ENCODE measurements at regions not wholly inside any gene's neighbourhood (a gene's known extent, or its start where the extent isn't known, plus 50 kb on each side); places are given as distances from the start of the nearest gene placed in this dataset.

DNA sequence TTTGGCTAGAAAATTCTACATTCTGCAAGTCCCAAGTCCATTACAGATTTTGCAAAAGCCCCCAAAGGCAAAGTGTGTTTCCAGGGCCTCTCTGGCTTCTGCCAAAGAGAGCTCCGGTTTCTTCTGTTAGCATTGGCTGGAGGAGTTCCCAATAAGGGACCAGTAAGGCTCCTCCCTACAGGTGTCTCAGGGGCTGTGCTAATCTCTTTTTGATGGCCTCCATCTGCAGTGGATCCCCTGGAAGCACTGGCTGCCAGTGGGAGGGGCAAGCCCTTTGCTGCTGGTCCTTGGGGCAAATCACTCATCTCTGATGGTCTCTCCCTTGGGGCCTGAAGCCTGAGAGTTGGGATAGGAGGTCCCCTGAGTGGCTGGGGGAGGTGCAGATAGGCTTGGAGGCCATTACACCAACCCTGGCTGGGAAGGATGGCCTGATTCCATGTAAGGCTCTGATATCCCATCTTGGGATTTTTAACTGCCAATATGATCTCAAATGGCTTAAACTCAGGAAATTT, 89.1 kb upstream of the USP24 start:
- WGBS = 50% methylated on average over 1 of the region's 1 CpG
- TF ChIP-seq EP300 (IDR thresholded peaks at IDR 0.05) (no peak), POLR2AphosphoS5 (IDR thresholded peaks at IDR 0.05) (no peak), CTCF (IDR thresholded peaks at IDR 0.05) (no peak), POLR2A (IDR thresholded peaks at IDR 0.05; ENCODE audit: low read depth) (no peak)
- no peaks in the 10 kb centered on the region for H3K9me3 ChIP-seq
- no peak overlapping the region for H3K27ac ChIP-seq (replicated peaks in 1 of 4)
- no peaks in the 10 kb centered on the region for H3K27me3 ChIP-seq
- DNase-seq (ENCODE audit: extremely low spot score) = no peak
- H3K4me3 ChIP-seq = no peak overlapping the region
- intact Hi-C loops (cut with DNase I) = no loop called here
- peaks cover 0 to 9% (median 0%) of the 10 kb centered on the region in 4 donors for H3K4me1 ChIP-seq
- H3K36me3 ChIP-seq = no peaks in the 10 kb centered on the region

DNA sequence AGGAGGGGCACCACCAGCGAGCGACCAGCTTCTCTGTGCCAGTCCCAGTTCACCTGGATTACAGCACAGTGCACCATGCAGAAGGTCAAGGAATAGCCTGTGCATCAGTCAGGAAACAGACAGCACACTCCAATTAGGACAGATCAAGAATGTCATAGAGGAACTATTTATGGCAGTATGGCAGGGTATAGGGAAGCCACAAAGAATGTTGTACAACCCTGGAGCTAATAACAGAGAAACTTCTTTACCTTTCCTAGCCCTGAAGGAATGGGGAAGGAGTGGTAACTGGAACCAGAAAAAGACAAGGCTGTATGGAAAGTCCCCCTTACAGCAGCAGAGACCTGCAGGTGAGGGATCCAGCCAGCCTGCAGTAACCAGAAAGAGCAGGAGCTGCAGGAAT, 87.8 kb upstream of the USP24 start:
- H3K9me3 ChIP-seq = no peaks in the 10 kb centered on the region
- no peak for DNase-seq (ENCODE audit: extremely low spot score)
- H3K27ac ChIP-seq (replicated peaks in 1 of 4) = no peak overlapping the region
- no peak for TF ChIP-seq CTCF (IDR thresholded peaks at IDR 0.05)
- TF ChIP-seq POLR2AphosphoS5 (IDR thresholded peaks at IDR 0.05) = no peak
- TF ChIP-seq EP300 (IDR thresholded peaks at IDR 0.05) = no peak
- H3K4me1 ChIP-seq = peaks cover 0 to 9% (median 0%) of the 10 kb centered on the region in 4 donors
- intact Hi-C loops (cut with DNase I) = no loop called here
- 100% methylated on average over 2 of the region's 2 CpGs for WGBS
- no peak overlapping the region for H3K4me3 ChIP-seq
- H3K27me3 ChIP-seq = no peaks in the 10 kb centered on the region
- no peaks in the 10 kb centered on the region for H3K36me3 ChIP-seq

GRCh38 chr1:55301912-55302311, 86.7 kb upstream of the USP24 start:
- peaks cover 0 to 9% (median 0%) of the 10 kb centered on the region in 4 donors for H3K4me1 ChIP-seq
- no peaks in the 10 kb centered on the region for H3K27me3 ChIP-seq
- intact Hi-C loops (cut with DNase I) = no loop called here
- H3K36me3 ChIP-seq = no peaks in the 10 kb centered on the region
- H3K27ac ChIP-seq (replicated peaks in 1 of 4) = peak overlapping the region in 2 of 4 donors; percentile 1 to 5
- peak in 1 of 2 donors; percentile 9 for TF ChIP-seq POLR2AphosphoS5 (IDR thresholded peaks at IDR 0.05)
- TF ChIP-seq CTCF (IDR thresholded peaks at IDR 0.05) = no peak
- no peak for DNase-seq (ENCODE audit: extremely low spot score)
- 84% methylated on average over 2 of the region's 2 CpGs for WGBS
- H3K4me3 ChIP-seq = no peak overlapping the region
- H3K9me3 ChIP-seq = no peaks in the 10 kb centered on the region

DNA sequence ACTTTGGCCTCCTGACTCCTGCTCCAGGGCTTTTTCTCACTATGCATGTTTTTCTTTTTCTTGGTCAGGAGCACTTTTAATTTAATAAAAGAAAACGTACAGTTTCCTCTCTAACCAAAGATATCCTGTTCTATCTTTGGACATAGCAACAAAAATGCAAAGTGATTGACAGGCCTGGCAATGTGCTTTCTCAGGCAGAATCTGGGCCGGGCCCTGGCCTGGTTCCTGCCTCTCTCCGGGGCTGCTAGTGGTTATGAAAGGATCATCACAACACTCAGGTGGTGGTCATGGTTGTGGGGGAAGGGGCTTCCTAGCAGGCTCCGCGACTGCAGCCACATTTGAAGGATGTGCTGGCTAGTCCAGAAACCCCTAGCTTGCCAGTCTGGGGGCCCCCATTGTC, 85.8 kb upstream of the USP24 start:
- TF ChIP-seq POLR2AphosphoS5 (IDR thresholded peaks at IDR 0.05) = no peak
- no peak for TF ChIP-seq POLR2A (IDR thresholded peaks at IDR 0.05; ENCODE audit: low read depth)
- TF ChIP-seq CTCF (IDR thresholded peaks at IDR 0.05) = no peak
- no peak for TF ChIP-seq EP300 (IDR thresholded peaks at IDR 0.05)
- 55% methylated on average over 5 of the region's 5 CpGs for WGBS
- no peaks in the 10 kb centered on the region for H3K36me3 ChIP-seq
- H3K4me3 ChIP-seq = no peak overlapping the region
- H3K9me3 ChIP-seq = peaks cover 0 to 4% (median 0%) of the 10 kb centered on the region in 4 donors
- no peaks in the 10 kb centered on the region for H3K27me3 ChIP-seq
- H3K27ac ChIP-seq (replicated peaks in 1 of 4) = peak overlapping the region in 1 of 4 donors; percentile 1
- H3K4me1 ChIP-seq = peaks cover 0 to 9% (median 0%) of the 10 kb centered on the region in 4 donors
- DNase-seq (ENCODE audit: extremely low spot score) = no peak
- intact Hi-C loops (cut with DNase I) = no loop called here
